AML-193 (cell line): ENCODE measurements at regions not wholly inside any gene's neighbourhood (a gene's known extent, or its start where the extent isn't known, plus 50 kb on each side); places are given as distances from the start of the nearest gene placed in this dataset.
"Not testable (repeated sequence)": the region's sequence is repeated elsewhere in the genome, so short reads cannot be mapped to it uniquely, and the experiment has no call there.

Source experiments
- DNase-seq, 2 experiments: peaks; one replicate each; lab custom pipeline; 2025; lab: John Stamatoyannopoulos, UW

DNA sequence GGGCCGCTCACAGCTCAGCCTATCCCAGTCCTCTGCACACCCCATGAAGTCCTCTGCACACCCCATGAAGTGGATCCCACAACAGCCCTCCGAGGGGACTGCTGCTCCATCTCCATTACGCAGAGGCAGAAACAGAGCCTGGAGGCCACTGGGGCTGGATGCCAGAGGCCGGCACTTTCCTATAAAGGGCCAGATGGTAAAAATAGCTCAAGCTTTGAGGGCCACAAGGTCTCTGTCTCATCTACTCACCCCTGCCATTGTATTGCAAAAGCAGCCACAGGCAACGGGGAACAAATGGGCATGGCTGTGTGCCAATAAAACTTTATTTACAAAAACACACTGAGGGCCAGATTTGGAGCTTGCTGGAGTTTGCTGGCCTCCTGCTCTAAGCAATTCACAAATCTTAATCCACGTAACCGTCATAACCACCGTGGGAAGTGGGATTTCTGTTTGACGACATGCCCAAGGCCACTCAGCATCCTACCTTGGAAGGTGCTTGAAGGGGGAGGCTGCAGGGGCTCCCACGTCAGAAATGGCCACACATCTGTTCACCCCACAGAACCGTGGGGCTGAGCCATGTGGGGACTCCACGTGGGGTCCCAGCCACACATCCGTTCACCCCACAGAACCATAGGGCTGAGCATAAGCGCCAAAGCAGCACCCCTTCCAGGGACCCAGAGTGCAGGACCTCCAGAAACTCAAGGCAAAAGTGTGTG lies 92.0 kb downstream of the NCOR2 start:
- DNase-seq: no peak

DNA sequence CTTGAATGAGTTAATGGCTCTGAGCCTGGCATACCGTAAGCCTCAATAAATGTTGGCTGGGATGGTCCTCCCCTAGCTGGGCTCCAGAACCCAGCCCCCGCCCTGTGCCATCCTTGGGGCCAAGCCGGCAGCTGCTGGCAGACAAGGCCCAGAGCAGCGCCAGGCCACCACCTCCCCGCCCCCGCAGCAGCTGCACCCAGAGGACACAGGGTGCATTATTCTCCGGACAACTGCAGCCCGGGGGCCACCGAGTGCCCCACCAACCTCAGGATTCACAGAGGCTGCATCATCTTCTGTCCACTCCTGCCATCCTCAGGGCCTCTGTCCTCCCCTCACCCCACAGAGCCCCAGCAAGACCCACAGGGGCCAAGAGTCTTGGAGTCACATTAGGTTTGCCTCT lies 92.7 kb downstream of the NCOR2 start:
- no peak for DNase-seq

DNA sequence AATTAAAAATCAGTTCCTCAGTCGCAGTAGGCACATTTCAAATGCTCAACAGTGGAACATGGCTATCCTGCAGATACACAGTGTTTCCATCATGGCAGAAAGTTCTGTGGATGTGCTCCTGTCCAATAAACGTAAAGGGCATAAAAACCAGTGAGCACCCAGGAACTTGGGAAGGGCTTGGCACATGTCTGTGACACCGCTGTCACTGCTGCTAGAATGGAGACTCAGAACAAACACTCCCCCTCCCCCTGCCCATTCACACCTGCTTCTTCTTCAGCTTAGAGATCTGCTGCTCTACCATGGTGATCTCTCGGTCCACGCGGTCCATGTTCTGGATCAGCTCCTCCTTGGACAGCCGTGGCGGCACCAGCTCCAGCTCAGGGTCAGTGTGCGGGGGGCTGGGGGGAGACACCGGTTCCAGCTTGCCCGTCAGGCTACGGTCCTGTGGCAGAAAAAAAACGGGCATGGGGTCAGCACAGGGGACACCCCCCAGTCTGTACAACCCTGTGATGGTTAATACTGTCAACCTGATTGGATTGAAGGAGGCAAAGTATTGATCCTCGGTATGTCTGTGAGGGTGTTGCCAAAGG lies 94.6 kb downstream of the NCOR2 start:
- no peak for DNase-seq

DNA sequence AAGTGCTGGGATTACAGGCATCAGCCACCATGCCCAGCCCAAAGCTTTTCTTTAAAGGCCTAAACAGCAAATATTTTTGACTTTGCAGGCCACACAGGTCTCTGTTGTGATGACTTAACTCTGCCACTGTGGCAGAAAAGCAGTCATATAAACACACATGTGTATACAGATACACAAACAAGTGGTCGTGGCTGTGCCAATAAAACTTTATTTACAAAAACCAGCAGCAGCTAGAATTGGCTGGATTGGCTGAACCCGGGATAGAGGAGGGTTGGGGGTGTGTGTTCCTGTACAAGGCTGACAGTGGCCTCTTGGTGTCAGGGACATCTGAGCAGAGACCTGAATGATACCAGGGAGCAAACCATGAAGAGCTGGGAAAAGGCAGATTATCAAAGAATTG lies 95.6 kb downstream of the NCOR2 start:
- DNase-seq: no peak

- DNase-seq: no peak
Observed at GRCh38 chr12:124470806-124471205, 96.6 kb downstream of the NCOR2 start.

DNA sequence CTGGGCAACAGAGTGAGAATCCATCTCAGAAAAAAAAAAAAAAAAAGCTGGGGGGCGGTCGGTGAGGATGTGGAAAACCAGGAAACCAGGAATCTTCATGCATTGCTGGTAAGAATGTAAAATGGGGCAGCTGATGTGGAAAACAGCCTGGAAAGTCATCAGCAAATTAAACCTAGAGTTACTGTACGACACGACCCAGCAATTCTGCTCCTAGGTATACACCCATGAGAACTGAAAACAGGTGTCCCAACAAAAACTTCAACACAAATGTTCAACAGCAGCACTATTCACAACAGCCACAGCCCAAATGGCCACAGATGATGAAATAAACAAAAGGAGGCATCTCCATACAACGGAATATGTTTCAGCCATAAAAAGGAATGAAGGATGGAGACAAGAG lies 97.3 kb downstream of the NCOR2 start:
- DNase-seq: no peak

GRCh38 chr12:124469193-124469888 lies 98.1 kb downstream of the NCOR2 start:
- DNase-seq: peak in 1 of 2 experiments; percentile 9

DNA sequence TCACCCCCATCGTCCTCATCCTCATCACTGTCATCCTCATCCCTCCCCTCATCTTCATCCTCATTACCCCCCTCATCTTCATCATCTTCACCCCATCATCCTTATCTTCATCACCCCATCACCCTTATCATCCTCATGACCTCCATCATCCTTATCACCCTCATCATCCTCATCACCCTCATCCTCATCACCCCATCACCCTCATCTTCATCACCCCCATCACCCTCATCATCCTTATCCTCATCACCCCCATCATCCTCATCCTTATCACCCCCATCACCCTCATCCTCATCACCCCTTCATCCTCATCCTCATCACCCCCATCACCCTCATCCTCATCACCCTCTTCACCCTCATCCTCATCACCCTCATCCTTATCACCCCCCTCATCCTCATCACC lies 99.9 kb downstream of the NCOR2 start:
- not testable (repeated sequence) for DNase-seq

- peak; percentile 89 to 91 for DNase-seq
Observed at GRCh38 chr12:124466216-124467128, 100.9 kb downstream of the NCOR2 start.

DNA sequence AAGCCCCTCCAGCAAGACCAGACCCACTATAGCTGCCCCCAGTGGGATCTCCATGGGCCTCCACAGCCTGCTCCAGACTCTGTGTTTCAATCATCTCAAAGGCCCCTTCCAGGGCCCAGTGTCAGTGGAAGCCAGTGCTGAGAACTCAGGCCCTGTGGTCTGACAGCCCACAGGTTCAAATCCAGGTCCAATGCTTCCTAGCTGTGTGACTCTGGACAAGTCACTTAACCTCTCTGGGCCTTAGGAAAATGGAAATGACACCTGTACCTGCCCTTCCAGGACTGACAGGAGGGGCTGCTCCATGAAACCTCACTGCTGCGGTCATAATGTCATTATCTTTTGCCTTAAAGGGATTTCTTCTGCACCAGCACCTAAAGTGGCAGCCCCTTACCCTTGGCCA lies 101.9 kb downstream of the NCOR2 start:
- no peak for DNase-seq

- no peak for DNase-seq
Observed at GRCh38 chr12:124464830-124465229, 102.6 kb downstream of the NCOR2 start.

- peak; percentile 38 to 52 for DNase-seq
Observed at GRCh38 chr12:124464062-124464461, 103.3 kb downstream of the NCOR2 start.

GRCh38 chr12:124463341-124463921 lies 104.0 kb downstream of the NCOR2 start:
- no peak for DNase-seq

GRCh38 chr12:124462750-124463149 lies 104.7 kb downstream of the NCOR2 start:
- no peak for DNase-seq

DNA sequence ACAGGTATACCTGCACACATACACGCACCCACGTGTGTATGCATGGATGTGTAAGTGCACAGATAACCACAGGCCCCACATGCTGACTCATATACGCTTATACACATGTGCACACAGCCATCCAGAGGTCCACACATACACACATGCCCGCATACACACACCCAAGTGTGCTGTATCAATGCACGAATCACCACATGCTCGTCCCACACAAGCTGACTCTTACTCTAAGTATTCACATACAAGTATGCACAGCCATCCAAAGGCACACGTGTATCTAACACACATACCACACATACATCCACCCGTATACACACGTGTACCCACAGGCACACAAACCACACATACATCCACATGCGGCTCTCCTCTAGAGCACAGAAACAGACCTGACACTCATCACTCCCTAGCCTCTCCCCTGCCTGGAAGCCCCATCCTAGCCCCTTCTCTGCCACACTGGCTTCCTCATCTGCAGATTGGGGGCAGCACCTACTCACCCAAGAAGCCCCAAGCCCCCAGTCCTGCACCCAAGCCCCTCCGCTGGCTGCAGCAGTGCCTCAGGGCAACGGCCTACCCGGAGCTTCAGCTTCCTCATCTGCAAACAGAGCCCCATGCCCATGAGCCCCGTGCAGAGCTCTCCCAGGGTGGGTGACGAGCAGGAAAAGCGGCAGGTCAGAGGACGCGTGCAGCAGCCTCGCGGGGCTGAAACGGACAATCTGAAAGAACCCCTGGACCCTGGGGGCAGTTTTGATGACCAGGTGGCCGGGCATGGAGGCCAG lies 105.4 kb downstream of the NCOR2 start:
- DNase-seq: no peak

DNA sequence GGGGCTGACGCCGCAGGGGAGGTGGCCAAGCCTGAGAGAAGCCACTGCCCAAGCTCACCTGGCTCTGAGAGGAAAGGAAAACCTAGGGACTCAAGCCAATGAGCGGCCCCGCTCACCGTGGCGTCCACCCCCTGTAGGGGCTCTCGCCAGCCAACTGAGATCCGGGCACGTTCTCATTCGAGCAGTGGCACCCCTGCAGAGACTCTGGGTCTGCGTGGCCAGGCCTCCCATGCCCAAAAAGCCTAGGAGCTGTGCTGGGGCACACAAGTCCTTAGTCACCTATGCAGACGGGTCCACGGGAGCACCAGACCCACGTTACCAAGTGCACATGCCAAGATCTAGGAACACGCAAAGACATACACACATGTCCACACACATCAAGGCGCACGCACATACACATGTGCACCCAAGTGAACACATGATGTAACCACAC lies 106.2 kb downstream of the NCOR2 start:
- DNase-seq: no peak

GRCh38 chr12:124460771-124461170 lies 106.6 kb downstream of the NCOR2 start:
- no peak for DNase-seq

DNA sequence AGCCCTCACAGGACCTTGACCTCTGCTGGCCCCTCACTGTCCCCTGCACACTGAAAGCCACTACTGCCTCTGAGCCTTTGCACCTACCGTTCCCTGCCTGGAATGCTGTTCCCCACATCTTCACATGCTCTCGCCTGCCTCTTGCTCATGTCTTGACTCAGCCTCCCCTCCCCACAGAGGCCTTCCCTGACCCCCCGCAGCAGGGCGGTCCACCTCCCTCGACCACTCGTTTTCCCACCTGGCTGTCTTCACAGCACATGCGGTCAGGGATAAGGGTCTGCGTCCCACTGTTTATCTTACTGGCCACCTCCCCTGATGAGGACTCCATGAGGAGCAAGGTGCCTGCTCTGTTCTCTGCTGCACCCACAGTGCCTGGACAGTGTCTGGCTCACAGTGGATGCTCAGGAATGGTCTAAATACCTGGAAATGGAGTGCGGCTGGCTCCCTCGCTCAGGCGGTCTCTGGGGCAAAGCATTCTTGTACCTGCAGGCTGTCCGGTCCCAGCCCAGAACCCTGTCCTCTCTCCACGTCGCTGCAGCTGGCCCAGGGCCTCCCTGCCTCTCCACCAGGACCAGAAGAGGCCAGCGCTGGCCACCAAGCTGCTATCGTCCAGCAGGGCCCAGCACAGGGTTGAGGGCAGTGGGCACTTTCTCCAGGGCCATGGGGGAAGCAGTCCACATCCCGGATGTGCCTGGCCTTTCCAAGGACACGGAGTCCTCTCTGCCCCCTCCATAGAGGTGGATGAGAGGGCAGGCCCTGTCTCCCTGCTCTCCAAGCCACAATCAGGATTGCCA lies 107.4 kb downstream of the NCOR2 start:
- no peak for DNase-seq

DNA sequence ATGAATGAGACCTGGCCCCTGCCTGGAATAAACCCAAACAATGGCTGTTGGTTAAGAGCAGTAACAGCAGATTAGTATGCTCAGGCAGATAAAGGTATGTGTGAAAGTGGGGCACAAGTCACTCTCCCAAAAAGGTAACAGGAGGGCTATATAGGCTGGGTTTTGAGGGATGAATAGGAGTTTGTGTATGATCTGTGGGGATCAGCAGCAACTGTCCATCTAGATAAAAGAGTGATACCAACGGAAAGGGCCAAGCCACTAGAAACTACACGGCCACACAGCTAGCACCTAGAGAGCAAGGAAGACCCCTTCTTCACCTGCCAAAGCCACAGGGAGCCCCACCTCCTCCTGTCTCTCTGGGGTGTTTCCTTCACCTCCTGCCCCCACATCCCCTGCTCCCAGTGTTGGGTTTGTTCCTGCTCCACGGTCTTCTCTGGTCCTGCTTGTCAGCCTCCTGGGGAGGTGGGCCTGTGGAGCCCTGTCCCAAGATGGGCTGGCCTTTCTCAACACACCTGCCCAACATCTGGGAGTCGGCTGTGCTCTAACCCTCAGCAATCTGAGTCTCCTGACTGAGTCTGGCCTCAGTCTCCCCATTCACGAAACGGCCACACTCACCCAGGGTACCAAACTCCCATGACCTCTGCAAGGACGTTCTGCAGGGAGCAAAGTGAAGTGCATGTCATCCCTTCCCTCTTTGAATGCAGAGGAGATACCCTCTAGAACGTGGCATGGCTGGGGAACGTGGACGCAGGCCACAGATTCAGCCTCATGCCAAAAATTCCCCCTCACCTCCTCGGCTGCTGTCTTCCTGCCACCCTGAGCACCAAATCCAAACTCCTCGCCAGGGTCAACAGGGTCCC lies 108.2 kb downstream of the NCOR2 start:
- no peak for DNase-seq
